GM21390 (cell line): ENCODE measurements at regions not wholly inside any gene's neighbourhood (a gene's known extent, or its start where the extent isn't known, plus 50 kb on each side); places are given as distances from the start of the nearest gene placed in this dataset.
A peak's percentile ranks its signal among the peaks of the same experiment; 100 is the strongest.

Source experiments
- ATAC-seq: cut with Tn5 transposase; IDR thresholded peaks from one replicate; pipeline ENCODE4 v1.9.1; 2021; ENCODE audit not compliant: unreplicated experiment

GRCh38 chr16:59210955-59211541 is 476.9 kb upstream of the GOT2 start:
- no peak for ATAC-seq

GRCh38 chr16:59205403-59205802 is 471.3 kb upstream of the GOT2 start:
- no peak for ATAC-seq

DNA sequence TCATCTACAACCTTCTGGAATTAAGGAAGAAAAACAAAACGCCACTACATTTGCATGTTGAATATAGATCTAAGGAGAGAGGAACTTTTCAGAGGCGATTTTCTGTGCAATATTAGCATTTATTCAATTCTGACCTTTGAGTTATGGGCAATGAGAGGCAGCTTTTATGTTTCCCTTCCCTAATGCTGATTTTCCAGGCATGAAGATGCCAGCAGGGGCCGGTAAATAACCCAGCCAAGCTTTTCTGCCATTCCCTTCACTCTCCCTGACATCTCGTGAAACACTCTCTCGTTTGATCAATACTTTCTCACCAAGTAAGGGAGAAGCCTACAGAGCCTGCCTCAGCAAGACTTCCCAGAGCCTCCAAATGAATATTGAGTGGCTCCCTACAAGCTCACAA is 470.5 kb upstream of the GOT2 start:
- no peak for ATAC-seq

DNA sequence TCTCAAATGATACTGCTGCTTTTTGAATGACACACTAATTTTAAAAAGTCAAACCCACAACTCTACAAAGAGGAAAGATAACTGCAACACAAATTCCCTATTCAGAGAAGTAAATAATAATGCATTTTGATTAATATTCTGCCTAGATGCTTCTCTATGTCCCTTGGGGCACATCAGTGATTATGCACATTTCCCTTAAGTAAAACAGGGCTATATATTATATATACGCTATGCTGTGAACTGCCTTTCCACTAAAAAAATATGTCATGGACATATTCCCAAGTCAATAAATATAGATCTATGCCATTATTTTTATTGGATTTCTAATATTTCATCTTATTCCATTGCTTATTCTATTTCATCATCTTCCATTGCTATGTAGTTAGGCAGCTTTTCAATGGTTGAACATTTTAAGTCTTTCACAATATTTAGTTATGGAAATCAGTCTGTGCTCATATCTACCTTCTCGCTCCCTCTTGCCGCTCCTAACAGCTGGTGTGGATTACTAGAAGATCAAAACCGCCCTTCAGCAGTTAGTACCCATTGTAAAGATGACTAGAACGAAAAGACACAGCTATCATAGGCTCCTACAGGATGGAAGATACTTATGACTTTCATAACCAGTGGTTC is 468.2 kb upstream of the GOT2 start:
- no peak for ATAC-seq

- ATAC-seq = no peak
Observed at GRCh38 chr16:59201821-59202220, 467.7 kb upstream of the GOT2 start.

- no peak for ATAC-seq
Observed at GRCh38 chr16:59201160-59201559, 467.0 kb upstream of the GOT2 start.

- no peak for ATAC-seq
Observed at GRCh38 chr16:59198487-59198886, 464.4 kb upstream of the GOT2 start.

DNA sequence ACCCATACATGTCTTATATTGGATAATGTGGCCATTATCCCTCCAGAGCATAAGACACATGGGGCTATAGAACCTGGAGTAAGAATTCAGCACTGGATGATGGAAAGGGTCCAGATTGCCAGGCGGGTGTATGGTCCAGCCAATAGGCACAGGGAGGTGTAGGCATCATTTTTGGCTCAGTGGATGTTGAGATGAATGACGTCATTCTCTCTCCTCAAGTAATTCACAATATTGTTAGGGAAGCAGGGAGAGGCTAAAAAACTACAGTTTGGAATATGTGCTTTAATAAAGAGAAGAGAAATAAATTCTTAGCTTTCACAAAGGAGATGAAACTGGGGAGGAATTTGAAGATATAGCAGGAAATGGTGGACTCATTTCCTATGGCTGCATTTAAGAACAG is 461.1 kb upstream of the GOT2 start:
- no peak for ATAC-seq

- ATAC-seq = no peak
Observed at GRCh38 chr16:59193637-59194036, 459.5 kb upstream of the GOT2 start.

GRCh38 chr16:59192551-59193199 is 458.6 kb upstream of the GOT2 start:
- peak; percentile 76 for ATAC-seq

DNA sequence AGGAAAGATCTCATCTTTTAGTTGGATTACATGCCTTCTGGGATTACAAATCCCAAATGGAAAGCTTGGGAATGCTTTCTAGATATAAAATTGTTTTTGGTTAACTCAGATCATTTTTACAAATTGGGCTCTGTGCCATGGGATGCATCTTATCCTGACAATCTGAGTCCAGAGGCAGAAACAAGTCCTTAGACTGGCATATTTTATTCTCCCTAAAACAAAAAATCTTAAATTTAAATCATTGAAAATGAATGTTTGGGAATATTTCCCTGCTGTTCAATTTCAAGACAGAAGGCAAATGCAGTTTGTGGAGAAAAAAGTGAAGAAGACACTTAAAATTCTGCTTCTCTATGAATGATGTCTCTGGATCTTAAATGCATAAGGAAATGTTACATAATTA is 456.6 kb upstream of the GOT2 start:
- no peak for ATAC-seq

DNA sequence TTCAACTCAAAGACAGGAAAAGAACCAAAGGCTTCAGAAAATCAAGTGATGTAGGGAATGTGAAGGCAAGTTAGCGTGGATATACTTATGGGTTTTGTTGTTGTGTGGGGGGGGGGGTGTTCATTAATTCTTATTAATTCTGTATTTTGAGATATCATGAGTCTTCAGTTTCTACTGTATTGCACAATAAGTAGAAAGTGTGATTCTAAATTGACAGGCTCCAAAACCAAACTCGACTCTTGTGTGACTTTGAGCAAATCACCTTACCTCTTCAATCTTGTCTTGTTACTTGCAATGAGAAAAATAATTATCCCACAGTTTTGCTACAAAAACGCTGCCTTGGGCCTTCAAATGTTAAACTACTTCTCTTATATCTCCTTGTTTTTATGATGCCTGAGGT is 453.9 kb upstream of the GOT2 start:
- no peak for ATAC-seq

DNA sequence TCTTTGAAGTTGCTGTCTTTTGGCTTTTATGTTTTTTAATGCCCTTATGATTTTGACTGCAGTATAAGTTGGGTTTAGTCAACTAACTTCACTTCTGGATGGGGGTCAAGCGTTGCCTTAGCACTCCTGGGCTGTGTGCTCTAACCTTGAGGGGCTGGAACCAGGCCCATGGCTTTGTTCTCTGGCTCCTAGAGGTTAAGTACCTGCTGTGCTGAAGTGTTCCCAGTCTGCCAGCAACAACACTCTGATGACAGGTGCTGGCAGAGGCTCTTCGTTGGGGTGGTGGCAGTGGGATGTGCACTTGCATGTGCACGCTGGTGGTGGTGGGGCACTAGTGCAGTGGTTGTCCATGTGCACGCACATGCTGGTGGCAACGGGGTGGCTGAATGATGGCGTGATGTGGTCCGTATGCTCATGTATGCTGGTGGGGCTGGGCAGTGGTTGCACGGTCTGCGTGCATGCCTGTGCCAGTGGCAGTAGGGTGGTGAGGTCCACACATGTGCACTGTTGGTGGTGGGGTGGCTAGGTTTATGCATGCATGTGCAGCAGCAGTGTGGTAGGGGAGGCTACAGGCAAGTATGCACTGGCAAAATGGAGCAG is 447.8 kb upstream of the GOT2 start:
- no peak for ATAC-seq

DNA sequence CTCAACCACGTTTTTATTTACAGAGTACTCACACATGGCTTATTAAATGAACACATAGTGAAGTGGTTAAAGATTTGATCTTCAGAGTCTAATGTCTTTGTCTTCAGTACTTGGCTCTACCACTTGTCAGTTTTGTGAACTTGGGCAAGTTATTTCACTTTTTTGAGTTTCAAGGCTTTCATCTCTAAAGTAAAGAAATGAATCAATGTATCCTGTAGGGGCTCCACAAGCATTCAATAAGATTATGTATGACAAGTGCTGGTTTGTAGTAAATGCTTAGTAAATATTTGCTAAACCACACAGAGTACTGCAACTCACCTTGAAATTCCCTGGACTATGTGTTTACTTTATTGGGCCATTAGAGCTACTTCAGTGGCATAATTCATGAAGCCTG is 446.0 kb upstream of the GOT2 start:
- ATAC-seq = no peak

DNA sequence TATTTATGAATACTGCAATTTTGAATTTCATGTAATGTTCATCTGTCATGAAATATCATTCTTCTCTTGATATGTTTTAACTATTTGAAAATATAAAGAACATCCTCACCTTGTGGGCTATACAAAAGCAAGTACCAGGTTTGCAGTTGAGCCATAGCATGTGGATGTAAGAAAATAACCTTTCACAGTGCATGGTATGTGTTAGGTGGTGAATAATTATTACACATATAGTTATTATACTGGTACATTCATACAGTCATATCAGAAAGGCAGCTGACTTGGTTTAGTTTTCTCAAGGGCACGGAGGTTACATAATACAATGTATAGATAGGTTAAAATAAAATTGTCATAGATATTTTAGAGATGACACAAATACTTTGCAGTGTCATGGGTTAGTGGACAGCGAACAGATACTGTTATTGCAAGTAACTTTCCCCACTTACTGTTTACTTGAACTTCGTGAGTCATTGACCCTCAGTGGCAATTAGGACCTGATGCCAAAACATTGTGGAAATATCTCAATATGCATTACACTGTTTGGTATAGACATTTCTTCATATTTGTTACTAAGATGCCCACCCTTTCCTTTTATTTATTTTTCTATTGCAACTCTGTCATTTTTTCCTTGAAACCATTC is 445.4 kb upstream of the GOT2 start:
- no peak for ATAC-seq

GRCh38 chr16:59173408-59173831 is 439.3 kb upstream of the GOT2 start:
- ATAC-seq = no peak

DNA sequence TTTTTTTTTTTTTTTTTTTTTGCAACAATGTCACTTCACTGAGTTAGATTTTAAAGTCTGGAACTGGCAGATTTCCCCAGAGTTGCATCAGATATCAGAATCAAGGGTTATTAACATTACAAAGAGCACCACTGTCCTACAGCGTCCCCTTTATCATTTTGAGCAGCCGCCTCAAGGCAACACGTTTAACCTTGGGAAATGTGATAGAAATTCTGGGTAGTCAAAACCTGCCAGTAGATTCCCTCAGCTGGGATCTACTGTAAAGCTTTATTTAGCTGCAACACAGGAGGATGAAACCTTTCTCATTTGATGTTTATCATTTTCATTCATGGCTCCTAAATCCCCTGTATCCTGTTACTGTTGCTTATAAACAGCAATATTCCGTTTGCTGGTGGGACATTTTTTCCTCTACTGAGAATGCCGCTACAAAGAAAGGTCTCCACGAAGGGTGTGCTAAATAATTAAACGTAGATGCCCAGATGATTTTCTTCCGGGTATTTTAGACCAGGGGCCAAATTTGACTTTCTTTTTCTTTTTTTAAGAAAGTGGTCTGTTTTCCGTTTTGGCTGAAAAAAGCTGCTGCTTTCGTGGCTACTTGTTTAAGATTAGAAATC is 436.1 kb upstream of the GOT2 start:
- ATAC-seq = no peak

DNA sequence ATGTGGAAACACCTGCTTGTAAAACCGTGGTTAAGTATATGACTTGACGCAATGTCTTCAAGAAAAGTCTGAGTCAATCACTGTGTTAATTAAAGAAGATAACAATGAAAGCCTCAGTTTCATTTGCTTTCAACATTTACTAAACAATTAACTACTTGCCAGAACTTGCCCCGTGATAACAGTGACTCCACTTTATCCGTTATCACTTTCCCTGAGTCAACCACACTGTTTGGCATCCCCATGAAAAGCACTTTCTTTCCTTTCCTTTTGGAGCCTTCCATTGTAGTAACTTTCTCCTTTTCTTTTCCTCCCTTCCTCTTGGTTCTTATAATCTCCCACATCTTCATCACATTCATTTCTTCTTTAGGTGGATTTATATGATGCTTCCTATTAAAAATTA is 435.1 kb upstream of the GOT2 start:
- no peak for ATAC-seq

GRCh38 chr16:59168461-59169114 is 434.5 kb upstream of the GOT2 start:
- no peak for ATAC-seq

- ATAC-seq = no peak
Observed at GRCh38 chr16:59164461-59164860, 430.3 kb upstream of the GOT2 start.
